GM19395 (cell line): ENCODE measurements at regions not wholly inside any gene's neighbourhood (a gene's known extent, or its start where the extent isn't known, plus 50 kb on each side); places are given as distances from the start of the nearest gene placed in this dataset.

Experiments used
- ATAC-seq: cut with Tn5 transposase; IDR thresholded peaks from one replicate; pipeline ENCODE4 v1.9.1; 2021; ENCODE audit warnings: mild to moderate bottlenecking, moderate library complexity; ENCODE audit not compliant: unreplicated experiment

DNA sequence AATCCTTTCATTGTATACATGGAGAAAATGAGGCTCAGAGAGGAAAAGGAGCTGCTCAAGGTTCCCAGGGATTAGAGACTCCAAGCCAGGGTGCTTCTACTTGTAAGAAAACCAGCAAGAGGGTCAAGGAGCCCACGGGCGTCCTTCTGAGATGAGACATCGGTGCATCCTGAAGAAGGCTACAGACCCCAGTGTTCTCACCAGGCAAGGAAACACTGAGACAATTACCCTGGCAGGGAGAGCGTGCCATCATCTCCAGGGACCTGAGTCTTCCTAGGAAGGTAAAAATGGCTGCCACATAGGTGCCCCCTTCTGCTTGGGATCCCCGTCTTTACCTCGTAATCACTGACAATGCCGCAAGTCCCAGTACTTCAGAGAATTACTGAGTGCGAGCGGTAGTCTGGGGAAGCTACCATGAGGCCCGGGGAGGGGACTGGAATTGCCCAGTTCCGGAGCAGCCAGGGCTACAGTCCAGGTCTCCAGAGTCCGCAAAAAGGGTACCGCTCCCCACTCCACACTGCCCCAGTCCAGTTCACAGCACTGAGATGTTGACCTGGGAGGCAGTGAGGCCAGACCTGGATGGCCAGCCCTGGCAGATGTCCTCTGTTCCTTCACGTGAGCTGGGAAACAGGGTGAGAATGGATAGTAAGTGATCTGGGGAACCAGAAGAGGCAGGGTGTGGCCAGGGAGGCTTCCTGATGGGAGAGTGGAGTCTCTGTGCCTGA lies 164.7 kb upstream of the SMAD3 start:
- no peak for ATAC-seq

DNA sequence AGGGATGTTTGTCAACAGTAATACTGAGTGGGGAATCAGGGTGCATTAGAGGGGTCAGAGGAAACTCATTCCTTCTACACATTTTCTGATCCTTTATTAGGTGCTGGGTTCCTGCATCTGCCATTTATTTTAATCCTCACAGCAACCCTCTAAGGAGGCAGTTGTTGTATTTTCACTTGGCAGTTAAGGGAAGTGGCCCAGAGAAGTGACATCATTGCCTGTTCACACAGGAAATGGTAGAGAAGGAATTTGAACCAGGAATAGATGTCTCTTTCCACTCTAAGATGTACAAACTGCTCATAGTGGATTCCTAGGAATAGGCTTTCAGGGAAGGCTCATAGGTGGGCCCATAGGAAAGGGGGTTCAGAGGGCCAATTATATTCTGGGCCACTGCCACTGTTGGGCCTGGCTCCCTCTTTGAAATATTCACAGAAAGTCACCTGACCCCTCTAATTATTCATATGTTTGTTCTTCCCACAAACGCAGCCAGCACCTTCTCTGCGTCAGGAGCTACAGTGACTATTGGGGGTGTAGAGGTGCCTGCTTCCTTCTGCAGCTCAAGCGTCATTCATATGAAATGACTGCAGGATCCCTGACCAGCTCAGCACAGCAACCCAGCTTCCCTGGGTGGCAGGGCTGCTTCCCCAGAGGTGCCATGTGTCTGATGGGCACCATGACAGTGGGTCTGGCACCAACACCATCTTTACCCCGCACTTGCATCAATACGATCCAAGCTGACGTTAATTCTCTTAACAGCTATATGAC lies 163.9 kb upstream of the SMAD3 start:
- no peak for ATAC-seq

DNA sequence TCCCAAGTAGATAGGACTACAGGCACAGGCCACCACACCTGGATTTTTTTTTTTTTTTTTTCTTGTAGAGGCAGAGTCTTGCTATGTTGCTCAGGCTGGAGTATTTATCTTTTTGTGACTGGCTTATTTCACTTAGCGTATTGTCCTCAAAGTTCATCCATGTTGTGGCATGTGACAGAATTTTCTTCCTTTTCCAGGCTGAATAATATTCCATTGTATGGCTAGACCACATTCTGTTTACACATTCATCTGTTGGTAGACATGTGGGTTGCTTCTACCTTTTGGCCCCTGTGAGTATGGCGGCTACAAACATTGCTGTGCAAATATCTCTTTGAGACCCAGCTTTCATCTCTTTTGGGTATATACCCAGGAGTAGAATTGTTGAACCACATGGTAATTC lies 160.2 kb upstream of the SMAD3 start:
- no peak for ATAC-seq

DNA sequence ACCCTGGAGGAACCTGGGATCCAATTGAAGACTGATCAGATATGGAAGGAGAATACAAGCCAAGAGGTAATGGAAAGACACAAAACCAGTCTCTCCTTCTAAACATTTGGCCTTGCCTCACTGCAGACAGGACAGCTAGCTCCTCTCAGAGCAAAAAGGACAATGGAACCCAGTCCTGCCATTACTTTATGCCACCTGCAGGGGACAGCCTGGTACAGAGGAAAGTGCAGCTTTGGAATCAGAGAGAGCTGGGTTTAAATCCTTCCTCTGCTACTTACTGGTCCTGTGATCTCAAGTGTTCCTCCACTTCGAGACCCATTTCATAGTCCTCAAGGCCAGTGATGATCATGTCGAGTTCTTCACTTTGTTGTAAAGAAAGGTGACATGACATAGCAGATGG lies 159.4 kb upstream of the SMAD3 start:
- ATAC-seq, result no peak

DNA sequence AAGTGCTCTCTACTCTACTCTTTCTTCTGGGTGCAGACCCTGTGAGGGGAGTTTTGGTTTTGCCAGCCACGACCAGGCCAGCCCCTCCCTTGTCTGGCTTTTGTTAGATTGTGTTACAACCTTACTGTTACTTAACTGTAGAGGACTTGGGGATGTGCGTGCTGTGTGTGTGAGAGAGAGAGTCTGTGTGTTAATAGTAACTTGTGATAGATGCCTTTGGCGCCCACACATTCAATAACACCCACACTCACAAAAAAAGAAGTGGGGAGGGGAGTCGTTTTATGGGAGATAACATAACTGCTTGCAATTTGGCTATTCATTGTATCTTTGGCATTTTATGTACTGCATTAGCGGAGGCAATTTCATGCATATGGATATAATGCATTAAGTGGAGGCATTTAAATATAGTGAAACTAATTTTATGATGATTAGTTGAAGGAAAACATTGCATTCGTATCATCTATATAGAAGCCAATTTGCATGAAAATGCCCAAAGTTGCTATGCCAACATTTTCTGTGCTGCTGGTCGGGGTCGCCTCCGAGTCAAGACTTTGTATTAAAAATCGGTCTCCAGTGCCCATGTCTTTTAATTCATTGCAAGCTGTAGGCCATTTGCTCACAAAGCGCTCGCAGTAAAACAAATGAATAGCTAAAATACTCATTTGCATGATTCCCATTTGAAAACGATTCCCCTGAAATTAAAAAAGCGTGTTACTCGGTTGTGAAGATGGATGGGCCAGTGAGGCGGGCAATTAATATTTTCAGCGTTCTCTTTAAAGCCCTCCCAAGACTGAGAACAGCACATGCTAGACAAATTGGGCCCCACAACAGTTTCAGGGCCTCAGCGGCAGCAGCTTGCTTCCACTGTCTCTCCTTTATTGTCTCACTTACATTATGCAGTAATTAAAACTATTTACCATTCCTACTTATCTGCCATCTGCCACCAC lies 158.5 kb upstream of the SMAD3 start:
- no peak for ATAC-seq

DNA sequence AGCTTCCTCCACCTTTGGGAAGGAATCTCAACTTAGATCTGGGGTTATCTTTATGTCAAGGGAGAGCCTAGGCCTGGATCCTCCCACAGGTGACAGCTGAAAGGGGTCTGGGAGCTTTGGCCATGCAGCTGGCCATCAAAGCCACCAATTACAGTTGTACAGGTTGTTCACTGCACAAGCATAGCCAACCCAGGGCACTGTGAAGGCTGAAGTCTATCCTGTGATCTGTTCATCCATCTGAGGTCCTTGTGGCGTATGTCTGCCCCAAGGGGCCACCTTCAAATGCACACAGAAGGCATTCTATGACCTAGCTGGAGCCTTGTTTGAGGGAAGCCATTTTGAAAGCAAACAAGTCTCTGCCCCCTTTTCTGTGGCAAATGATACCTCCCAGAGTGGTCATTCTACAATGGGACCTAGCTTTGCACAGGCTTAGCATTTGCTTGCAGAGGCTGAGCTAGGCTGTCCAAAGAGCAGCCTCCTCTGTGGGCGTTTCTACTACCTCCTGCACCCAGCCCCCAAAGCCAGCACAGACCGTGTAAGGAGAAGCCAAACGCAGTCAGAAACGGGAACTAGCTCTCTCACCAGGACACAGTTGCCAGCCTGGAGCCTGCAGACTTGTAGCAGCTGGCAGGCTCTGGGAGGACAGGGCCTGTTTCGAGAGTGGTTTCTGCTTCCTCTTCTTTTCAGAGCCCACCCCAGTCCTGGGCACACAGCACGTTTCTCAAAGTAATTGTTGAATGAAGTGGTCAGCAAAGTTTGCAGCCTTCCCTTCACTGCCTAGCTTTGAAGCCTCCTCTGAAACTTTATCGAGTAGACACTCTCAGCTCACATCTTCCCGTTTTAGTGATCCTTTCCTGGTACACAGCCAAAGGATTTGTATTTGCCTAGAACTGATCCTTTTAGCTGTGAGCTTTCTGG lies 157.3 kb upstream of the SMAD3 start:
- ATAC-seq, result no peak

DNA sequence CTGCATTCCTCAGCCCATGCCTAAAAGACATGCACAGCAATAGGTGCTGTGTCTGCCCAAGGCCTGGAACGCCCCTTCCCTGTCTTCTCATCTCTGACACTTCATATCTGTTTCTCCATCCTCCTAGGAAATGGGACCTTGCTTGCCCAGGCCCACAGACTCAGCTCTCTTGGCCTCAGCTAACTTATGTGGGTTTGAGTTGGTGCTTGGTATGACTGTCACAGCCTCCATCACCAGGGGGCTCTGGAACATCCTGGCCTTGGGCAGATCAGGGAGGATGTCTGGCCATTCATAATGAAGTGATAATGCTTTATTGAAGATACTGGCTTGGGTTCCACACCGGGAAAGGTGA lies 156.7 kb upstream of the SMAD3 start:
- ATAC-seq, result no peak

DNA sequence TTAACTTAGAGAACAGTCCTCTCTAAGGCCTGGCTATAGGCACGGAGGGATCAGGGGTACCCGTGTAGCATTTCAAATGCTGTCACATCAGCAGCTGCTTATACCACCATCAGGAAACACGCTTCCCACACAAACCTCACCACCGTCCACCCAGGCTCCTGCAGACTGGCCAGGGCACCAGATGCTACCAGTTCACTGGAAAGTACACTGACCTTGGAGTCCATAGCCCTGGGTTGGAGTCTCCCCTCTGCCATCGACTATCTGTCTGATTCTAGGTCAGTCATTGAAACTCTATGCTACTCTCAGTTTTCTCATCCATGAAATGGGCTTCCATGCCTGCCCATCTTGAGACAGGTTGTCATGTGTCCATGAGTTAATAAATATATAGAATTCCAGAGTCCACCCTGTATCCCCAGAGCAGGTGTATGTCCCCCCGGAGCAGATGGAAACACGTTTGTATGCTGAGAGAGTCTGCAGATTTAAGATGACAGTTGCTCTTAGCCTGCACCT lies 156.0 kb upstream of the SMAD3 start:
- ATAC-seq, result no peak

DNA sequence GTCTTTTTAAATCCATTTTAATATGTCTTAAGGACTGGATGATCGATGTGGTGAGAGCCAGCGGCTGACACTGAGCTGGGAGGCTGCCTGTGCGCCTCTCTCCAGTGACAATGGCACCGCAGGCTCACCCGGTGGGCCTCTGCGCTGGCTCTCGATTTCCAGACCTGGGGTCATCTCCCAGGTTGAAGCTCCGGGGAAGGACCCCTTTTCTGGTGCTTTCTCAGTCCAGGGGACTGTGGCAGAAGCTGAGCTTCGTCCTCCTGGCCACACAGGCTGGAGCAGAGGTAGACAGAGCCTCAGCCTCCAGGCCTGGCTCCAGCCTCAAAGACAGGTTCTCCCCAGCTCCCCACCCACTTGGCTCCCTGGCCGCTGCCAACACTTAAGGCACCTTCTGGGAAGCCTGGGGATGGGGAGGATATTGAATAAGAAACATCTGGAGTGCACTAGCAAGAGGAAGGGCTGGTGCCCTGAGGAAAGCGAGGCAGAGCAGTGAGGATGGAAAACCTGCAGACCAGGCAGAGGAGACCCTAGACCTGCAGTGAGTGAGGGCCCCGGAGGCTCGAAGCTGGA lies 154.2 kb upstream of the SMAD3 start:
- ATAC-seq, result no peak

DNA sequence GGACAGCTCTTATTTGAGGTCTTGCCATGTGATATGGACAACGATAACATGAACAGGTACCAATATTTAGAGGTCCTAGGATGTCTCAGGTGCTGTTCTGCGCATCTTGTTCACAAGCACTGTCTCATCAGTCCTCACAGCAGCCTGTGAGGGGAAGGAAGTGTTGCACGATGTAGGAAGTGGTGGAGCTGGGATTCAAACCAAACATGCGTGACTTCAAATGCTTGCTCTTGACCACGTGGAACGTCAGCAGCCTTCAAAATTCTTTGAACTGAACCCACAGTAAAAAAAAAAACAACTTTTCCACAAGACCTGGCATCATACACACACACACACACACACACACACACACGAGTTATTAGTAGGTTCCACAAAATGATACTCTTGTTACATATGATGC lies 153.4 kb upstream of the SMAD3 start:
- ATAC-seq, result no peak

DNA sequence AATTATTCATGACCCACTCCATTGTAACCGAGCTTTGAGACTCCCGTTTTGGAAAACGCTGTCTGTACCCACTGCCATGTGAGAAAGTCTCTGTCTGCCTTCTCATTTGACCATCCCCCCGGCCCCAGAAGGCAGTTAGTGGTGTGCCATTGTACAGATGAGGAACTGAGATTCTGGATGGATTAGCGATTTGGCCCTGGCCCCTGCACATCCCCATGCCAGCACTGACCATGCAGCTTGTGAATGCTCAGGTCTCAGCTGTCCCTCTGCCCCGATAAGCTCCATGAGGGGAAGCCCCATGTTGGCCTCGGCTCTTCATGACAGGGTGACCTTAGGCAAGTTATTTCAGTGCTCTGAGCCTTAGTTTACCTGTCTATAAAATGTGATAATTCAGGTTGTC lies 153.0 kb upstream of the SMAD3 start:
- no peak for ATAC-seq

DNA sequence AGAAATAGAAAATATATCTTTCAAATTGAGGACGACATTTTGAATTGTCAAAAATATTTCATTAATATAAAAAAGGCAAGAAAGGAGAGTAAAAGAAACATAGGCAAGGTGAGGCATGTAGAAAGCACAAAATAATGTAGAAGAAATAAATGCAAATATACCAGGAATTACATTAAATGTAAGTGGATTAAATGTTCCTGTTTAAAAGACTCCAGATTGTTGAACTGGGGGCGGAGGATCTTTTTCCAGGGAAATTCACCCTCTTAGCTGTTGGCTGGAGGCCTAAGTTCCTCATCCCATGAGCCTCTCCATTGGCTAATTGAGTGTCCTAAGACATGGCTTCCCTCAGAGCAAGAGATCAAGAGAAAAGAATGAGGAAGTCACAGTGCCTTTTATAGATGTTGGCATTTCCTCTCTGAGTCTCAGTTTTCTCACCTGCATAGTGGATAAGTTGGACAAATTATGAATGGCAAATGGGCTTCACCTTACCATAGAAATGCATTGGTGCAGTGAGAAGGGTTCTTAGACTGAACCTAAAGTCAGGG lies 147.4 kb upstream of the SMAD3 start:
- no peak for ATAC-seq

DNA sequence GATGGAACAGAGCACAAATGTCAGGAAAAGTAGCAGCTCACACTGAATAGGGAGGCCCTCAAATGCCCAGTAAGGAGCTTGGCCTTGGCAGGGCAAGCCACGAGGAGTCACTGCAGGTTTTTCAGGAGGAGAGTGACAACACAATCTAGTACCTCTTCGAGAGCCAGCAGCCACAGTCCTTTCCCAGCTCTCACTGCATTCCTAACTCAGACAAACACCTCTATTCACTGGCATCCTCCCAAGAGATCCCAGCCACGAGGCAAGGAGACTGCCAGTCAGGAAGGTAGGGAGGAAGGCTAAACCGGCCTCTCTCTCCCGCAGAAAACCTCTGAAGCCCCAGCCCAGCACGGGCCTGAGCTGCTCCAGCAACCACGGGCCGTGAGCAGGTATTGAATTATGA lies 146.0 kb upstream of the SMAD3 start:
- no peak for ATAC-seq

DNA sequence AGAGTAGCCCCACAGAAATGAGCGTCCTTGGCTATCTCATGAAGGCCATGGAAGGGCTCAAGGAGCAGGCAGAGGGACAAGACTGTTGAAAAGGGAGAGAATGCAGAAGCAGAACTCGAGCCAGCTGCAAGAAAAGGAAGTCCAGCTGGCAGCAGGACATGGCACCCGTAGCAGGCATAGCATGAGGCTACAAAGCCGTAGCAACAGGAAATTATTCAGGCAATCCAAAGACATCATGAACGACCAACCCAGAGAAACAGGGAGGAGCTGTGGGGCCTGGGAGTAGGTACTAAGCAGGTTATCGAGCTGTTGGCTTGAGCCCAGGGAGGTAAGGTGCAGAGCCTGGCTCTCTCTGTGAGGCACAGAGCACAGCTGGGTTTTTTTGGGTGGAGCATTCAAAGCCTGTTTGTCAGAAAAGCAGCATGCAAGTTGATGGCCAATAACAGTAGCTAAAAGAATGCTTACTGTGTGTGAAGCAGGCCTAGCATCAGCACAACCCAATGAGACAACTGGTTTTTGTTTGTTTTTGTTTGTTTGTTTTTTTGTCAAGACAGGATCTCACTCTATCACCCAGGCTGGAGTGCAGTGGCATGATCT lies 144.0 kb upstream of the SMAD3 start:
- no peak for ATAC-seq

DNA sequence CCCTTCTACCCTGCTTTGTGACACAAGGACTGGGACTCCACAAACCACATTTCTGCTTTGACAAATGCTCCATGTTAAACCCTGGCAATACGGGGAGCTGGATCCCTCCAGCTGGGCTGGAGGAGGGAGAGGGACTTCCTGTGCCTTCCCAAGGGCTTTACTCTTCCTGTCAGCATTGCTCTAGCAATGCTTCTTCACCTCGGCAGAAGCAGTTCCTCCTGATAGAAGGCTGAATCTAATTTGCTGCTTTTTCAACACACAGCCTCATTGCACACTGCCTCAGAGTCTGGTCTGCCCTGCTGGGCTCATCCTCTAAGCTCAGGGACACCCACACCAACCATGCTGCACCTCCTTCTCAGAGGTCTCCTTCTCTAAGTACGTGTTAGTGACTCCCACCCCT lies 142.8 kb upstream of the SMAD3 start:
- ATAC-seq, result no peak

DNA sequence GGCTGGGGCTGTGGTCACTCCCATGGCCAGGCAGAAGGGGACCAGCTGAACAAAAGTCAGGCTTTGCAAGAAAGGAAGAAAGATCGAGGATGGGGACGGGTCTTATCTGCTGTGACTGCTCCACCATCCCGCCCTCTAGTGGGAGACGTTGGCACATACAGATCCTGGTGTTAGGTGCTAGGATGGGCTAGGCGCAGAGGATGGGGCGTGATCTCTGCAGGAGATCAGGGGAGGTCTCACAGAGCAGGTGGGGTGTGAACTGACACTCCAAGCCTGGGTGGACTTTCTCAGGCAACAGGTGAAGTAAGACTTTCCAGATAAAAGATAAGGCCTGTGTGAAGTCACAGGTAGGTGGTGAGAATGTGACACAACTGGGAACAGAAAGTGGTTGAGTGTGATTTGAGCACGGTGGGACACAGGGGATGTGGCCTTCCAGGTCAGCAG lies 141.9 kb upstream of the SMAD3 start:
- no peak for ATAC-seq

DNA sequence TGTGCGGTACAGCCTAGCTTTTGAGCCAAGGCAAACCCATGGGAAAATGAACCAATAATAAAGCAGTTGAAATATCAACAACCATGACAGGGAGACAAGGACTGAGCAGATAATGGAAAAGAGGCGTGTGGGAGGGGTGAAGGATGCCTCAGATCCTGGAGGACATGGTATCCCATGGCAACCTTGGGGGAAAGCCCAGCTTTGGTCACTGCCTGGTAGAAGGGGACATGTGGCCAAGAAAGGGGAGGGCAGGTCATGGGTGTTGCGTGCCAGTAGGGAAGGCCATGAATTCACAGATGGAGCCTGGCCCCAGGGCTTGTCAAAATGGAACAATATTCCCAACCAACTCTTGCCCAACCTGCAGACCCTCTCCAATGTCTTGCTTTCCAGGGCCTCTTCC lies 140.5 kb upstream of the SMAD3 start:
- no peak for ATAC-seq

DNA sequence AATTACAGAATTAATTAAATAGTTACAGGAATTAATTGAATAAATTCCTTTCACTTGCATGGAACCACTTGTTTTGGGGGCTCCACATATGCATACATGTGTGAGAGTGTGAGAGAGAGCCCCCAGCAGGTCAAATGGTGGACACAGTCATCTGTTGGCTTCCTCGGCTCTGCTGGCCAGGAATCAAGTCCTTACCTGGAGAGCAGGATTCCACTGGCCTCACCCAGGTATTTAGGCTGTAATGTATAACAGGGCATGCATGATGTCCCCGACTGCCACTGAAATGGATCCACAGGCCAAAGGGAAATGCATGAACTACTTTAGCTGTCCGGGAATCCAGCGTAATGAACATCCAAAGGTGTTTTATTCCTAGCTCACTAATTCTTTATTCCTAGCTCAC lies 139.7 kb upstream of the SMAD3 start:
- no peak for ATAC-seq
